HG03521 (cell line): ENCODE measurements at regions not wholly inside any gene's neighbourhood (a gene's known extent, or its start where the extent isn't known, plus 50 kb on each side); places are given as distances from the start of the nearest gene placed in this dataset.
"Not testable (repeated sequence)": the region's sequence is repeated elsewhere in the genome, so short reads cannot be mapped to it uniquely, and the experiment has no call there.

ENCODE experiments used
- ATAC-seq: cut with Tn5 transposase; IDR thresholded peaks from one replicate; pipeline ENCODE4 v1.9.1; 2021; ENCODE audit warnings: mild to moderate bottlenecking, moderate library complexity; ENCODE audit not compliant: unreplicated experiment

- no peak for ATAC-seq
Measured at GRCh38 chr2:146584316-146584715, 1260.5 kb upstream of the ACVR2A start.

- no peak for ATAC-seq
Measured at GRCh38 chr2:146579147-146579930, 1265.5 kb upstream of the ACVR2A start.

GRCh38 chr2:146576339-146577111 is 1268.3 kb upstream of the ACVR2A start:
- no peak for ATAC-seq

GRCh38 chr2:146572598-146572997 is 1272.2 kb upstream of the ACVR2A start:
- ATAC-seq: no peak

DNA sequence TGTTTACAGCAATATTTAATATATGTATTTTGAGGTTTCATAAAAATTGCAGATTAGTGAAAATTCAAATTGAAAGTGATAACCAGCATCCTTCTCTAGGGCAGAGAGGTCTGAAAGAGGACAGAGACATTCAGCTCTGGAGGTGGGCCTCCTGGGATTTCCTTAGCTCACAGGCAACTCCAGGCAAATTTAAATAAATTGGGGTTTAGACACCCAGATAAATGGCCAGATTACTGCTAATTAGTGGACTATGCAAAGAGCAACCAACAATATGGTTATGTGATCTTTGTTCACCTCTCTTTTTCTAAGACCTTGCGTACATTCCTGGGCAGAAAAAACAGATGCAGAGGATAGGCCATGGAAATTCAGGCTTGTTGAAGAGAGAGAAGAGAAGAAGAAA is 1282.8 kb upstream of the ACVR2A start:
- ATAC-seq: no peak

- ATAC-seq: no peak
Measured at GRCh38 chr2:146547236-146547635, 1297.6 kb upstream of the ACVR2A start.

- no peak for ATAC-seq
Measured at GRCh38 chr2:146544701-146545100, 1300.1 kb upstream of the ACVR2A start.

- ATAC-seq: no peak
Measured at GRCh38 chr2:146541896-146542295, 1302.9 kb upstream of the ACVR2A start.

DNA sequence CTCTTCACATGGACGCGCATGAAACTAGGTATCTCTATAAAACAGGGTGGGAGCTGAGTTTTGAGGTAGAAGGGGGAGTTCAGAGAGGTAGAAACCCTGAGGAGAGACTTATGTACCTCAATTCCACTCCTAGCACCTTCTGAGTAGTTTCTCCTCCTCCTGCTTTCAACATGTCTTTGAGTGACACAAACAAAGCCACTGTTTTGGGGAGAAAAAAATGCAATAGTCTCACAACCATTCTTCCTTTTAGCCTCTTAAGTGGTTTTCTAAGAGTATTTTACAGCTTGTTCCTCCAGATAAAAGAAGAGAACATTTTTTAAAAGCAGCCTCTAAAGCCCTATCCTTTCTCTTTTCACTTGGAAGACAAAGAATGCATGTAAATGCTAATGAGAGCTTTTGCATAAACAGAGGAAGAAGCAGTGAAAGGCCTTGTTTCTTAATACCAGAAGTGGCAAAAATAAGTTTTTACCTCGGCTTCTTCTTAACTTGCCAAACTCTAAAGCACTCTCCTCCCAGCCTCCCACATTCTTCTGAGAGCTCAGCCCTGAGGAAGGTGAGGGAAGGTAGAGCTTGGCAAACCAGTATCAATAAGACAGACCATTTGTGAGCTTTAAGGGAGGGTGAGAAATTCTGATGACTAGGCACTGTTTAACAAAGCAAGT is 1304.4 kb upstream of the ACVR2A start:
- ATAC-seq: no peak

GRCh38 chr2:146539739-146540138 is 1305.1 kb upstream of the ACVR2A start:
- not testable (repeated sequence) for ATAC-seq

GRCh38 chr2:146537477-146537876 is 1307.4 kb upstream of the ACVR2A start:
- no peak for ATAC-seq

DNA sequence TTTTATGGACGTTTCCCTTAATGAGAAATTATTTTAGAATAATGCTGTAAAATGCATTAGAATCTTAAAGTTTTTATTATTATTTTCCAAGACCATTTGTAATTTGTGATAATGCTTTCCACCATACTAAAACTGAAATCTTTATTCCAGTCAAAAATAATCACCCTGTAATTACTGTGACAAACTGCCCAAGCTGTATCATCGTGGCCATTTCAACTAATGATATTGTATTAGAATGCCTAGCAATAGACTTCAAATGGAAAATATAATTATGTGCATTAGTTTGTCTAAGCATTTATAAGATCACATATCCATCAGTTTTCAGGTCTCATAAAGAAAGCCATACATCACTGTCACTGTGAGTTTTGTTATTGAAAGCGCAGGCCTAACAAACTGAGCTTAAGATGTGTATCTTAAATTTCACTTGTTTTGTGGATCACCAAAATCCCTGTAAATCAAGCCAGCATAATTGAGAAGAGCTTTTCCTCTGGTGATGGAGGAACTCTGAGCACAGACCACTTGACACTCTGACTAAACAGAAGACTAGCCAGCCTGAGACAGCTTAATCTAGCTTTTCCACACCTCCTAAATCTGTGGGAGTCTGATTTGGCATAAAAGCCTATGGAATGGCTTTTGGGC is 1312.2 kb upstream of the ACVR2A start:
- no peak for ATAC-seq

DNA sequence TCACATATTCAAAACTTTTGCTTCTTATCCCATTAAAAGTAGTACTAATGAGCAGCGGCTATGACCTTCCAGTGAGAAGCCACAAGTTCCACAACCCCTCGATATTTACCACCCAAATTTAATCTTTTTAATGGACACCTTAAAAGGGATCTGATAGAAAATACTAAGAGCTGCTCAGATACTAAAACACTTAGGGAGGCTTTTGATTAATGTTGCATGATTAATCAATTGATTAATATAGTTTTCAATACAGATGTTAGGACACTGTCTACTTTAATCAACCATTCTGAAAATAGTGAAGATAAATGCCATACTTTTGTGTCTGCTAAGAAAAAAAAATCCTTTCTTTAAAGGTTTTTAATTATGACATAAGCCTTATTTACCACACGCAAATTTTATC is 1312.8 kb upstream of the ACVR2A start:
- no peak for ATAC-seq

DNA sequence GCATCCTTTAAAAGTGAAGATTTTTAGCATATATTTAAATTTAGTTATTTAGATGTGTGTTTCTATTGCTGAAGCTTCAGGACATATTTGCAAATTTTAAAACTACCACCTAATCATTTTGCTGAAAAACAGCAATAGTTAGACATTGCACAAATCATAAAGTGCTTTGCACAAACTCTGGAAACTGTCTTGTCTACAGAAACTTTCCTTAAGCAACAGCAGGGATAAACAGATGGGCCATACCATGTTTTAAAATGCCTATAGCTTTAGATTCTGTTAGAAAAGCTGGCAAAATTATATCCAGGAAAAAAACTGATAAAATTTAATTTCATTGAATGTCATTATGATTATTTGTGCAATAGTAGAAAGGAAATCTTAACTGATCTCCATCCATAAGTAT is 1313.9 kb upstream of the ACVR2A start:
- ATAC-seq: no peak

GRCh38 chr2:146527166-146527565 is 1317.7 kb upstream of the ACVR2A start:
- ATAC-seq: no peak

DNA sequence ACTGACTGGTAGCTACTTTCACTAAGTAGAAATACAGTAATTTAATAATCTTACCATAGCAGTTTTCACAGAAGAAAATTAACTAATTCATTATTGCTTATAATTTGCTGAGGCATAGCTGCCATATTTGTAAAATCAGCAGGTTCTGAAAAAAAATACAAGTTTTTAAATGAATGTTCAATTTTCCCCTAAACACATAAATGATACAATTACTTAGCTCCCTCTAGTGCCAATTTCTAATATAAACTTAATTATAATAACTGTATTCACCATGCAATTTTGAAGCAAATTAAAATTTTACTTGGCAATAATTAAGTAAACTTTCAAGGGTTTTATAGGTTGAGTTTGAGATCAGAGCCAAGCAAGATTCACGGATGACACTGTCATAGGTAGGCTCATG is 1321.6 kb upstream of the ACVR2A start:
- ATAC-seq: no peak

DNA sequence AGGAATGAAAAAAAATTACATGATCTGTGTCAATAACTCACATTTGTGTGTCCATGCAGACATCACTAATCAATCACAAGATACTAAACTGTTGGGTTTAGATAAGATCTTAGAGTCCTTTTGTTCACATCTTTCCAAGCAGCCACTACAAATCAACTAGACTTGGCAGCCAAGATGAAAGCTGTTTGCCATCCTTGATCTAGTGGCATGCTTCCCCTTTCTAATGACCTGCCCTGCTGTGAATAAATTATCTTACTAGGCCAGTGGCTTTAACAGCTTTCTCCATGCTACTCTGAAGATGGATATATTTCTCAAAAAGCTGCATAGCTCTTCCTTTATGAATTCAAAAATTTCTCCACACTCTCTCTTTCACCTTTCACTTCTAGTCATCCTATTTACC is 1338.0 kb upstream of the ACVR2A start:
- ATAC-seq: no peak

DNA sequence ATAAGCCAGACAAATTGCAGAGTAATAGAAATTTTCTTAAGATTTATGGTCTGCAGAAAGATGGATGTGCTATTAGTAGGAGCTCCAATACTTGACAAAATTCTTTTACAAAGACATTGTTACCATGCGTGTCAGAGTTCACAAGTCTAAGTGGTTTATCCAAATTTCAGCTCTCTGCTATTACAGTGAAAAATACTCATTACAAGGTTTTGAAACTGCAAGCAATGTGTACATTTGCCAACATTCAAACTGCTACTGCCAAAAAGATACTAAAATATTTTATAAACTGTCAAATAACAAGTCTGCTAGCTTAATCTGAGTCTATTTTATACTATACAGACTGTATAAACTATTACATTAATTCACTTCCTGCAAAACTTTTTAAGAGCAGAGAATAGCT is 1341.5 kb upstream of the ACVR2A start:
- ATAC-seq: no peak

DNA sequence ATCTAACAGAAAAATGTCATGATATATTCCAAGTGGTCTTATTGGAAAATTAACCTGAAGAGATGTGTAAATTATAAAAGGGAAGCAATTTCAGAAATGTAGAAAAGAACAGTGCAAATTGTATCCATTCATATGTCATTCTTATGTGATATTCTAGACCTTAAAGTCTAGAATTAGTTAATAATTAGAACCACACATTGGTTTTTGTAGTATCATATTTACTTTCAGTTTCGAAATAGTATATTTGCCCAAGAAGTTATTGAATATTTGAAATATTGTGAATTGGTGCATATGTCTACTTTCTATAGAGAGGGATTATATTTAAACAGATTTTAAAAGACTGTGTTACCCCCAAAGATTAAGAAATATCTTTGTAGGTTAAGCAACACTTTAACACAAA is 1348.6 kb upstream of the ACVR2A start:
- no peak for ATAC-seq

DNA sequence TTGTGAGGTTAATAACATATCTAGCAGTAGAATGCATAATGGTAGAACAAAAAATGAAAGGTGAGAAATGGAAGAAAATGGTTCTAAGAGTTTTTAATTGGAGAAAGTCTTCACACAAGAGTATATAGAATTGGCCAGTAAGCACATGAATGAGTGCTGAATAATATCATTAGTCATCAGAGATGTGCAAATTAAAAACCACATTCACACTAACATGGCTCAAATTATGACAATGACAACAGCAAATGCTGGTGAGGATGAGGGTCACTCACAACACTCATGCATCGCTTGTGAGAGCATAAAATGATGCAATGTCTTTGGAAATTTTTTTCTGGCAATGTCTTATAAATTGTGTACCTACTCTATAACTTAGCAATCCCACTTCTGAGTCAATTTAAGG is 1355.4 kb upstream of the ACVR2A start:
- ATAC-seq: no peak

DNA sequence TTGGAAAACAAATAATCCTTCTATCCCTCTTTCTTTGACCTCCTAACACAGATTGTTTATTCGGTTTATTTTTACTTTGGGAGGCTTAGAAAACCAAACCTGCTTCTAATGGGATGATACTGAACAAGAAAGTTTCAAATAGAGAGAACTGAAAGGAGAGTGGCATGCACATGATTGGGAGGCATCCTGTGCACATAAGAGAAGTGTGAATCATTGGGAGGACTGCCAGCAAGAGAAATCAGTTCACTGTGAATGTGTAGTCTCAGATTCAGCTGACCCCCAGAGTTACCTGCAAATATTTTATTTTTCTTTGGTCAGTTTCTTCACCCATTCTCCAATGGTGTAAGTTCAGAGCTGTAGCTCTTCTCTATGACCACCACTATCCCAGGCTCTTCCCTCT is 1363.2 kb upstream of the ACVR2A start:
- no peak for ATAC-seq
